ENCODE measurements at regions not wholly inside any gene's neighbourhood (a gene's known extent, or its start where the extent isn't known, plus 50 kb on each side); places are given as distances from the start of the nearest gene placed in this dataset.

- H3K4me1 Mint-ChIP-seq: no peaks in the 10 kb centered on the region
- H3K9me3 Mint-ChIP-seq: no peaks in the 10 kb centered on the region
- no peaks in the 10 kb centered on the region for H3K27me3 Mint-ChIP-seq
- no peak overlapping the region for H3K27ac Mint-ChIP-seq
- no peaks in the 10 kb centered on the region for H3K36me3 Mint-ChIP-seq
- no peak overlapping the region for H3K4me3 Mint-ChIP-seq
Observed at GRCh38 chr2:75959724-75960471, 249.2 kb upstream of the GCFC2 start.

GRCh38 chr2:75954761-75955160 is 244.0 kb upstream of the GCFC2 start:
- Mint-ChIP-seq H3K27me3 (no peaks in the 10 kb centered on the region), H3K4me1 (no peaks in the 10 kb centered on the region), H3K36me3 (no peaks in the 10 kb centered on the region), H3K4me3 (no peak overlapping the region), H3K9me3 (peaks cover 5% of the 10 kb centered on the region), H3K27ac (no peak overlapping the region)

- H3K27me3 Mint-ChIP-seq: no peaks in the 10 kb centered on the region
- H3K9me3 Mint-ChIP-seq: peaks cover 5% of the 10 kb centered on the region
- no peaks in the 10 kb centered on the region for H3K4me1 Mint-ChIP-seq
- no peak overlapping the region for H3K4me3 Mint-ChIP-seq
- no peaks in the 10 kb centered on the region for H3K36me3 Mint-ChIP-seq
- no peak overlapping the region for H3K27ac Mint-ChIP-seq
Observed at GRCh38 chr2:75952173-75952572, 241.5 kb upstream of the GCFC2 start.

- no peaks in the 10 kb centered on the region for H3K27me3 Mint-ChIP-seq
- no peak overlapping the region for H3K27ac Mint-ChIP-seq
- H3K36me3 Mint-ChIP-seq: no peaks in the 10 kb centered on the region
- no peaks in the 10 kb centered on the region for H3K4me1 Mint-ChIP-seq
- peaks cover 5% of the 10 kb centered on the region for H3K9me3 Mint-ChIP-seq
- no peak overlapping the region for H3K4me3 Mint-ChIP-seq
Observed at GRCh38 chr2:75949385-75950030, 238.8 kb upstream of the GCFC2 start.

- Mint-ChIP-seq H3K27ac (no peak overlapping the region), H3K4me1 (no peaks in the 10 kb centered on the region), H3K4me3 (no peak overlapping the region), H3K9me3 (peaks cover 22% of the 10 kb centered on the region), H3K27me3 (no peaks in the 10 kb centered on the region), H3K36me3 (no peaks in the 10 kb centered on the region)
Observed at GRCh38 chr2:75936311-75936710, 225.6 kb upstream of the GCFC2 start.

GRCh38 chr2:75932996-75933395 is 222.3 kb upstream of the GCFC2 start:
- Mint-ChIP-seq H3K27ac (no peak overlapping the region), H3K9me3 (peaks cover 22% of the 10 kb centered on the region), H3K36me3 (no peaks in the 10 kb centered on the region)

GRCh38 chr2:75928093-75928492 is 217.4 kb upstream of the GCFC2 start:
- H3K27ac Mint-ChIP-seq: no peak overlapping the region
- no peaks in the 10 kb centered on the region for H3K9me3 Mint-ChIP-seq
- H3K4me1 Mint-ChIP-seq: no peaks in the 10 kb centered on the region
- no peaks in the 10 kb centered on the region for H3K36me3 Mint-ChIP-seq
- no peak overlapping the region for H3K4me3 Mint-ChIP-seq
- no peaks in the 10 kb centered on the region for H3K27me3 Mint-ChIP-seq

More at GRCh38 chr2:75932996-75933395, 222.3 kb upstream of the GCFC2 start:
- Mint-ChIP-seq H3K4me1 (no peaks in the 10 kb centered on the region), H3K4me3 (no peak overlapping the region), H3K27me3 (no peaks in the 10 kb centered on the region)

GRCh38 chr2:75925331-75926024 is 214.8 kb upstream of the GCFC2 start:
- H3K4me3 Mint-ChIP-seq: no peak overlapping the region
- no peaks in the 10 kb centered on the region for H3K9me3 Mint-ChIP-seq
- no peak overlapping the region for H3K27ac Mint-ChIP-seq
- H3K36me3 Mint-ChIP-seq: no peaks in the 10 kb centered on the region
- H3K4me1 Mint-ChIP-seq: no peaks in the 10 kb centered on the region
- no peaks in the 10 kb centered on the region for H3K27me3 Mint-ChIP-seq

- Mint-ChIP-seq H3K27me3 (no peaks in the 10 kb centered on the region), H3K27ac (no peak overlapping the region), H3K9me3 (no peaks in the 10 kb centered on the region), H3K4me3 (no peak overlapping the region), H3K36me3 (no peaks in the 10 kb centered on the region), H3K4me1 (no peaks in the 10 kb centered on the region)
Observed at GRCh38 chr2:75922191-75922590, 211.5 kb upstream of the GCFC2 start.

GRCh38 chr2:75920859-75921551 is 210.3 kb upstream of the GCFC2 start:
- Mint-ChIP-seq H3K4me3 (no peak overlapping the region), H3K27ac (no peak overlapping the region), H3K9me3 (no peaks in the 10 kb centered on the region), H3K27me3 (no peaks in the 10 kb centered on the region), H3K36me3 (no peaks in the 10 kb centered on the region), H3K4me1 (no peaks in the 10 kb centered on the region)

- H3K36me3 Mint-ChIP-seq: no peaks in the 10 kb centered on the region
- H3K27ac Mint-ChIP-seq: no peak overlapping the region
- H3K4me3 Mint-ChIP-seq: no peak overlapping the region
- H3K9me3 Mint-ChIP-seq: no peaks in the 10 kb centered on the region
- H3K27me3 Mint-ChIP-seq: no peaks in the 10 kb centered on the region
- no peaks in the 10 kb centered on the region for H3K4me1 Mint-ChIP-seq
Observed at GRCh38 chr2:75915851-75916634, 205.3 kb upstream of the GCFC2 start.

- Mint-ChIP-seq H3K4me1 (no peaks in the 10 kb centered on the region), H3K27me3 (peaks cover 5% of the 10 kb centered on the region), H3K9me3 (no peaks in the 10 kb centered on the region), H3K4me3 (no peak overlapping the region), H3K36me3 (no peaks in the 10 kb centered on the region), H3K27ac (no peak overlapping the region)
Observed at GRCh38 chr2:75896779-75897366, 186.2 kb upstream of the GCFC2 start.

GRCh38 chr2:75894170-75894569 is 183.5 kb upstream of the GCFC2 start:
- Mint-ChIP-seq H3K27me3 (peaks cover 5% of the 10 kb centered on the region), H3K4me1 (no peaks in the 10 kb centered on the region), H3K27ac (no peak overlapping the region), H3K4me3 (no peak overlapping the region), H3K36me3 (no peaks in the 10 kb centered on the region), H3K9me3 (no peaks in the 10 kb centered on the region)

- peaks cover 5% of the 10 kb centered on the region for H3K9me3 Mint-ChIP-seq
- no peak overlapping the region for H3K4me3 Mint-ChIP-seq
Observed at GRCh38 chr2:75892490-75892889, 181.8 kb upstream of the GCFC2 start.

GRCh38 chr2:75882530-75882929 is 171.8 kb upstream of the GCFC2 start:
- H3K4me3 Mint-ChIP-seq: no peak overlapping the region
- no peaks in the 10 kb centered on the region for H3K36me3 Mint-ChIP-seq
- H3K4me1 Mint-ChIP-seq: no peaks in the 10 kb centered on the region
- H3K27ac Mint-ChIP-seq: no peak overlapping the region
- no peaks in the 10 kb centered on the region for H3K27me3 Mint-ChIP-seq
- peaks cover 6% of the 10 kb centered on the region for H3K9me3 Mint-ChIP-seq

More at GRCh38 chr2:75892490-75892889, 181.8 kb upstream of the GCFC2 start:
- H3K4me1 Mint-ChIP-seq: no peaks in the 10 kb centered on the region
- no peak overlapping the region for H3K27ac Mint-ChIP-seq
- peaks cover 5% of the 10 kb centered on the region for H3K27me3 Mint-ChIP-seq
- H3K36me3 Mint-ChIP-seq: no peaks in the 10 kb centered on the region
